Cardiac fibroblast (primary cell): ENCODE measurements at regions not wholly inside any gene's neighbourhood (a gene's known extent, or its start where the extent isn't known, plus 50 kb on each side); places are given as distances from the start of the nearest gene placed in this dataset.

ENCODE experiments used
- DNase-seq, 2 donors: peaks; one replicate each; pipeline versions ENCODE4 v3.0.0 to v3.0.0-alpha.2; 2010; ENCODE audit warnings: low read depth in 2 of 2
- H3K4me3 ChIP-seq, 2 donors: replicated peaks in 1 of 2; 1 replicate in 1 of 2; 2 replicates in 1 of 2; pipeline ENCODE4 v1.5.1; 2011; ENCODE audit warnings: low read depth in 2 of 2, low read length in 2 of 2, mild to moderate bottlenecking in 2 of 2, moderate library complexity in 1 of 2
- TF ChIP-seq, protein P1 (sequence below): IDR thresholded peaks from one replicate; pipeline ENCODE4 v1.5.1; 2011; ENCODE audit warnings: low read depth, mild to moderate bottlenecking, low read length, inconsistent platforms

DNA sequence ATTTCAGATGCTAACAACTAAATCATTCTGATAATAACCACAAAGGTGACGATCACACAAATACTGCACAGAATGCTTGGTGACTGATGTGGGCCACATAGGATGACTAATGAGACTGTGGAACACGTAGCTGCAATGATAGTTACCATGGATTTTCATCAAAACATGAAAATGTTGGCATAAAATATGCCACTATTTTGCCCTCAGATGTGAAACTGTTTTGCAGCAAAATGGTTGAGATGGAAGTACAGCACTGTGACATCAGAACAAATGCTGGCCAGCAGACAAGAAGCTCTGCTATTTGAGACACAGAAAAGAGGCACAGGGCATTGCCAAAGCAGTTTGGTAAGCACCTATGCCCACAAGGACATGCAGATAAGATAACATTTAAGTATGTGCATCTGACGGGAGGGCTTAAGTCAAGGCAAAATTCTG is 83.8 kb downstream of the NIBAN1 start:
- peak; percentile 61 to 85 for DNase-seq
- TF ChIP-seq, protein P1, sequence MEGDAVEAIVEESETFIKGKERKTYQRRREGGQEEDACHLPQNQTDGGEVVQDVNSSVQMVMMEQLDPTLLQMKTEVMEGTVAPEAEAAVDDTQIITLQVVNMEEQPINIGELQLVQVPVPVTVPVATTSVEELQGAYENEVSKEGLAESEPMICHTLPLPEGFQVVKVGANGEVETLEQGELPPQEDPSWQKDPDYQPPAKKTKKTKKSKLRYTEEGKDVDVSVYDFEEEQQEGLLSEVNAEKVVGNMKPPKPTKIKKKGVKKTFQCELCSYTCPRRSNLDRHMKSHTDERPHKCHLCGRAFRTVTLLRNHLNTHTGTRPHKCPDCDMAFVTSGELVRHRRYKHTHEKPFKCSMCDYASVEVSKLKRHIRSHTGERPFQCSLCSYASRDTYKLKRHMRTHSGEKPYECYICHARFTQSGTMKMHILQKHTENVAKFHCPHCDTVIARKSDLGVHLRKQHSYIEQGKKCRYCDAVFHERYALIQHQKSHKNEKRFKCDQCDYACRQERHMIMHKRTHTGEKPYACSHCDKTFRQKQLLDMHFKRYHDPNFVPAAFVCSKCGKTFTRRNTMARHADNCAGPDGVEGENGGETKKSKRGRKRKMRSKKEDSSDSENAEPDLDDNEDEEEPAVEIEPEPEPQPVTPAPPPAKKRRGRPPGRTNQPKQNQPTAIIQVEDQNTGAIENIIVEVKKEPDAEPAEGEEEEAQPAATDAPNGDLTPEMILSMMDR = no peak

GRCh38 chr1:184889902-184890301 is 84.4 kb downstream of the NIBAN1 start:
- TF ChIP-seq, protein P1 = no peak
- peak; percentile 25 to 48 for DNase-seq
- H3K4me3 ChIP-seq = no peak overlapping the region

More for the DNA sequence above, 83.8 kb downstream of the NIBAN1 start:
- no peak overlapping the region for H3K4me3 ChIP-seq

DNA sequence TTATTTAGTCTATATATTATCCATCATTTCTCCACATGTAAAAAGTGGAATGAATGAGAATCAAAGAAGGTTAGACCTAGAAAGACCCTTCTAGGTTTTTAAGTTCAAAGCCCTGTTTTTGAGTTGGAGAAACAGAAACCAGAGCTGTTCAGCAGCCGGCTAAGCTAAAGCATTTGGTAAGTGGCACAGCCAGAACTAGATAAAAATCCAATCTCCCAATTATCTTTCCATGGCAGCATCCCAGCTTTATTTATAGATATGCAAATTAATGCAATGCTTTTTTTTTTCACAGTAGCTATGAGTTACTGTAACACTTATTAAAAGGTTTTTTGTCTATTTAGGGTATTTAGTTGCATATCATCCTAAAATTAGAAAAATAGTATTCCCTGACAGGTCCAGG is 85.1 kb downstream of the NIBAN1 start:
- H3K4me3 ChIP-seq = no peak overlapping the region
- TF ChIP-seq, protein P1 = no peak
- DNase-seq = no peak

- peak; percentile 52 to 54 for DNase-seq
- TF ChIP-seq, protein P1 = no peak
- H3K4me3 ChIP-seq = no peak overlapping the region
These were observed 85.8 kb downstream of the NIBAN1 start for GRCh38 chr1:184888505-184888904.

GRCh38 chr1:184882957-184883815 is 91.1 kb downstream of the NIBAN1 start:
- DNase-seq = peak in 1 of 2 donors; percentile 42
- no peak overlapping the region for H3K4me3 ChIP-seq
- TF ChIP-seq, protein P1 = no peak

- TF ChIP-seq, protein P1 = no peak
- DNase-seq = peak; percentile 55 to 88
- H3K4me3 ChIP-seq = no peak overlapping the region
These were observed 92.1 kb downstream of the NIBAN1 start for GRCh38 chr1:184881941-184882913.
